GM23338 (cell line): ENCODE measurements at regions not wholly inside any gene's neighbourhood (a gene's known extent, or its start where the extent isn't known, plus 50 kb on each side); places are given as distances from the start of the nearest gene placed in this dataset.

Experiments
- ATAC-seq: fragments of 200-7000 bp; cut with Tn5 transposase; 3 replicates; pipeline ENCODE4 v1.9.1; 2020
- DNase-seq: peaks from one replicate; pipeline ENCODE4 v3.0.0-alpha.2; 2015; ENCODE audit warnings: low spot score
- H2AFZ ChIP-seq: fragments of 200-600 bp; sonication (generic); 2 replicates; pipeline ENCODE4 v1.8.0; 2016; ENCODE audit warnings: antibody characterized with exemption, mild to moderate bottlenecking, moderate library complexity
- H3F3A ChIP-seq: fragments of 200-600 bp; sonication (generic); replicated peaks from 2 replicates; pipeline ENCODE4 v1.8.0; 2017; ENCODE audit warnings: antibody characterized with exemption, mixed run types, low read depth
- H3K27ac ChIP-seq: fragments of 200-600 bp; sonication (generic); 2 replicates; pipeline ENCODE4 v1.6.1; 2016; ENCODE audit warnings: low read depth
- H3K27me3 ChIP-seq: fragments of 200-600 bp; sonication (generic); 2 replicates; pipeline ENCODE4 v1.8.0; 2016; ENCODE audit warnings: mild to moderate bottlenecking, mixed run types, moderate library complexity; ENCODE audit not compliant: insufficient read depth
- H3K36me3 ChIP-seq: fragments of 200-600 bp; sonication (generic); 2 replicates; pipeline ENCODE4 v1.8.0; 2016; ENCODE audit warnings: mild to moderate bottlenecking; ENCODE audit not compliant: insufficient read depth
- H3K4me1 ChIP-seq: fragments of 200-600 bp; sonication (generic); 2 replicates; pipeline ENCODE4 v1.8.0; 2016; ENCODE audit warnings: mild to moderate bottlenecking, moderate library complexity; ENCODE audit not compliant: insufficient read depth
- H3K4me2 ChIP-seq: fragments of 200-600 bp; sonication (generic); 2 replicates; pipeline ENCODE4 v1.7.1; 2017; ENCODE audit warnings: mixed run types
- H3K4me3 ChIP-seq: fragments of 200-600 bp; sonication (generic); 2 replicates; pipeline ENCODE4 v1.6.1; 2016; ENCODE audit warnings: mixed run types
- H3K79me2 ChIP-seq: fragments of 200-600 bp; sonication (generic); replicated peaks from 2 replicates; pipeline ENCODE4 v1.8.0; 2017; ENCODE audit warnings: mild to moderate bottlenecking; ENCODE audit not compliant: insufficient read depth
- H3K9me2 ChIP-seq: fragments of 200-600 bp; sonication (generic); 2 replicates; pipeline ENCODE4 v1.8.0; 2017; ENCODE audit not compliant: insufficient read depth
- H4K20me1 ChIP-seq: fragments of 200-600 bp; sonication (generic); replicated peaks from 2 replicates; pipeline ENCODE4 v1.8.0; 2017; ENCODE audit warnings: mild to moderate bottlenecking; ENCODE audit not compliant: insufficient read depth
- H3K27ac Mint-ChIP-seq: 2 replicates; pipeline ENCODE4 v1.8.0; 2020; ENCODE audit warnings: inconsistent platforms, mild to moderate bottlenecking, moderate library complexity, mixed read lengths
- H3K27me3 Mint-ChIP-seq: 3 replicates; pipeline ENCODE4 v1.8.0; 2022; ENCODE audit warnings: low read depth, mild to moderate bottlenecking, moderate library complexity, mixed read lengths, inconsistent platforms; ENCODE audit not compliant: insufficient read depth, poor library complexity
- H3K36me3 Mint-ChIP-seq: 3 replicates; pipeline ENCODE4 v1.8.0; 2021; ENCODE audit warnings: low read depth, mild to moderate bottlenecking, inconsistent platforms, moderate library complexity, mixed read lengths
- H3K4me1 Mint-ChIP-seq: 3 replicates; pipeline ENCODE4 v1.8.0; 2020; ENCODE audit warnings: mild to moderate bottlenecking, inconsistent platforms, mixed read lengths
- H3K4me3 Mint-ChIP-seq: 3 replicates; pipeline ENCODE4 v1.8.0; 2021; ENCODE audit warnings: moderate library complexity, mild to moderate bottlenecking, inconsistent platforms, mixed read lengths
- H3K9me3 Mint-ChIP-seq: 3 replicates; pipeline ENCODE4 v1.8.0; 2020; ENCODE audit warnings: moderate library complexity, mild to moderate bottlenecking, inconsistent platforms, mixed read lengths
- CREB1 ChIP-seq: fragments of 250-450 bp; sonication (Bioruptor Pico); IDR thresholded peaks from 2 replicates; pipeline ENCODE4 v1.5.0; 2020; ENCODE audit warnings: low read depth, mild to moderate bottlenecking, moderate library complexity
- EZH2 ChIP-seq: fragments of 200-600 bp; sonication (generic); IDR thresholded peaks from one replicate; pipeline ENCODE4 v1.8.0; 2017; ENCODE audit warnings: antibody characterized with exemption, mild to moderate bottlenecking, low read depth; ENCODE audit not compliant: unreplicated experiment
- JUNB ChIP-seq: IDR thresholded peaks from one replicate; pipeline ENCODE4 v1.6.1; 2016; ENCODE audit warnings: antibody characterized with exemption; ENCODE audit not compliant: unreplicated experiment
- POLR2AphosphoS5 ChIP-seq: IDR thresholded peaks from 2 replicates; pipeline ENCODE4 v1.6.1; 2016; ENCODE audit warnings: antibody characterized with exemption, low read depth
- STAT1 ChIP-seq: IDR thresholded peaks from one replicate; pipeline ENCODE4 v1.6.1; 2016; ENCODE audit warnings: antibody characterized with exemption; ENCODE audit not compliant: unreplicated experiment
- ZNF331 ChIP-seq: fragments of 250-450 bp; sonication (Bioruptor Pico); IDR thresholded peaks from 2 replicates; pipeline ENCODE4 v1.5.0; 2020; ENCODE audit warnings: low read depth, mild to moderate bottlenecking, moderate library complexity
- TF ChIP-seq, protein P1 (sequence below): fragments of 250-450 bp; sonication (Bioruptor Pico); IDR thresholded peaks from 2 replicates; pipeline ENCODE4 v1.5.0; 2020; ENCODE audit warnings: mild to moderate bottlenecking, moderate library complexity
- TF ChIP-seq, protein P2 (sequence below): IDR thresholded peaks from 2 replicates; pipeline ENCODE4 v1.6.1; 2016; ENCODE audit warnings: antibody characterized with exemption

DNA sequence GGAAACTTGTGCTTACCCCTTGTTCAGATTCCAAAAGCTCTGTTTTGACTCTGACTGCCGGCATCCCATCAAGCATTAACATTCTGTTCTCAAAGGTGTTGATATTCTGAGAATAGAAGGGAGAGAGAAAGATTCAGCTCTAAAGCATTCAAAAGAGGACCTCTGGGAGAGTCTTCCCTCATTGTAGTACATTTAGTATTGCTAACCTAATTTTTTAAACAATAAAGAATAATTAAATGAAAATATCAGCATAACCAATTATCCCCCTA lies 190.3 kb downstream of the KLF12 start (continued):
- TF ChIP-seq STAT1 (no peak), CREB1 (CRISPR knock-in tag) (no peak), EZH2 (no peak), JUNB (no peak), POLR2AphosphoS5 (no peak)
- TF ChIP-seq, protein P1, sequence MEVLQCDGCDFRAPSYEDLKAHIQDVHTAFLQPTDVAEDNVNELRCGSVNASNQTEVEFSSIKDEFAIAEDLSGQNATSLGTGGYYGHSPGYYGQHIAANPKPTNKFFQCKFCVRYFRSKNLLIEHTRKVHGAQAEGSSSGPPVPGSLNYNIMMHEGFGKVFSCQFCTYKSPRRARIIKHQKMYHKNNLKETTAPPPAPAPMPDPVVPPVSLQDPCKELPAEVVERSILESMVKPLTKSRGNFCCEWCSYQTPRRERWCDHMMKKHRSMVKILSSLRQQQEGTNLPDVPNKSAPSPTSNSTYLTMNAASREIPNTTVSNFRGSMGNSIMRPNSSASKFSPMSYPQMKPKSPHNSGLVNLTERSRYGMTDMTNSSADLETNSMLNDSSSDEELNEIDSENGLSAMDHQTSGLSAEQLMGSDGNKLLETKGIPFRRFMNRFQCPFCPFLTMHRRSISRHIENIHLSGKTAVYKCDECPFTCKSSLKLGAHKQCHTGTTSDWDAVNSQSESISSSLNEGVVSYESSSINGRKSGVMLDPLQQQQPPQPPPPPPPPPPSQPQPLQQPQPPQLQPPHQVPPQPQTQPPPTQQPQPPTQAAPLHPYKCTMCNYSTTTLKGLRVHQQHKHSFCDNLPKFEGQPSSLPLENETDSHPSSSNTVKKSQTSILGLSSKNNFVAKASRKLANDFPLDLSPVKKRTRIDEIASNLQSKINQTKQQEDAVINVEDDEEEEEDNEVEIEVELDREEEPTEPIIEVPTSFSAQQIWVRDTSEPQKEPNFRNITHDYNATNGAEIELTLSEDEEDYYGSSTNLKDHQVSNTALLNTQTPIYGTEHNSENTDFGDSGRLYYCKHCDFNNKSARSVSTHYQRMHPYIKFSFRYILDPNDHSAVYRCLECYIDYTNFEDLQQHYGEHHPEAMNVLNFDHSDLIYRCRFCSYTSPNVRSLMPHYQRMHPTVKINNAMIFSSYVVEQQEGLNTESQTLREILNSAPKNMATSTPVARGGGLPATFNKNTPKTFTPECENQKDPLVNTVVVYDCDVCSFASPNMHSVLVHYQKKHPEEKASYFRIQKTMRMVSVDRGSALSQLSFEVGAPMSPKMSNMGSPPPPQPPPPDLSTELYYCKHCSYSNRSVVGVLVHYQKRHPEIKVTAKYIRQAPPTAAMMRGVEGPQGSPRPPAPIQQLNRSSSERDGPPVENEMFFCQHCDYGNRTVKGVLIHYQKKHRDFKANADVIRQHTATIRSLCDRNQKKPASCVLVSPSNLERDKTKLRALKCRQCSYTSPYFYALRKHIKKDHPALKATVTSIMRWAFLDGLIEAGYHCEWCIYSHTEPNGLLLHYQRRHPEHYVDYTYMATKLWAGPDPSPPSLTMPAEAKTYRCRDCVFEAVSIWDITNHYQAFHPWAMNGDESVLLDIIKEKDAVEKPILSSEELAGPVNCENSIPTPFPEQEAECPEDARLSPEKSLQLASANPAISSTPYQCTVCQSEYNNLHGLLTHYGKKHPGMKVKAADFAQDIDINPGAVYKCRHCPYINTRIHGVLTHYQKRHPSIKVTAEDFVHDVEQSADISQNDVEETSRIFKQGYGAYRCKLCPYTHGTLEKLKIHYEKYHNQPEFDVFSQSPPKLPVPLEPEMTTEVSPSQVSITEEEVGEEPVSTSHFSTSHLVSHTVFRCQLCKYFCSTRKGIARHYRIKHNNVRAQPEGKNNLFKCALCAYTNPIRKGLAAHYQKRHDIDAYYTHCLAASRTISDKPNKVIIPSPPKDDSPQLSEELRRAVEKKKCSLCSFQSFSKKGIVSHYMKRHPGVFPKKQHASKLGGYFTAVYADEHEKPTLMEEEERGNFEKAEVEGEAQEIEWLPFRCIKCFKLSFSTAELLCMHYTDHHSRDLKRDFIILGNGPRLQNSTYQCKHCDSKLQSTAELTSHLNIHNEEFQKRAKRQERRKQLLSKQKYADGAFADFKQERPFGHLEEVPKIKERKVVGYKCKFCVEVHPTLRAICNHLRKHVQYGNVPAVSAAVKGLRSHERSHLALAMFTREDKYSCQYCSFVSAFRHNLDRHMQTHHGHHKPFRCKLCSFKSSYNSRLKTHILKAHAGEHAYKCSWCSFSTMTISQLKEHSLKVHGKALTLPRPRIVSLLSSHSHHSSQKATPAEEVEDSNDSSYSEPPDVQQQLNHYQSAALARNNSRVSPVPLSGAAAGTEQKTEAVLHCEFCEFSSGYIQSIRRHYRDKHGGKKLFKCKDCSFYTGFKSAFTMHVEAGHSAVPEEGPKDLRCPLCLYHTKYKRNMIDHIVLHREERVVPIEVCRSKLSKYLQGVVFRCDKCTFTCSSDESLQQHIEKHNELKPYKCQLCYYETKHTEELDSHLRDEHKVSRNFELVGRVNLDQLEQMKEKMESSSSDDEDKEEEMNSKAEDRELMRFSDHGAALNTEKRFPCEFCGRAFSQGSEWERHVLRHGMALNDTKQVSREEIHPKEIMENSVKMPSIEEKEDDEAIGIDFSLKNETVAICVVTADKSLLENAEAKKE (CRISPR knock-in tag), result no peak
- TF ChIP-seq, protein P2, sequence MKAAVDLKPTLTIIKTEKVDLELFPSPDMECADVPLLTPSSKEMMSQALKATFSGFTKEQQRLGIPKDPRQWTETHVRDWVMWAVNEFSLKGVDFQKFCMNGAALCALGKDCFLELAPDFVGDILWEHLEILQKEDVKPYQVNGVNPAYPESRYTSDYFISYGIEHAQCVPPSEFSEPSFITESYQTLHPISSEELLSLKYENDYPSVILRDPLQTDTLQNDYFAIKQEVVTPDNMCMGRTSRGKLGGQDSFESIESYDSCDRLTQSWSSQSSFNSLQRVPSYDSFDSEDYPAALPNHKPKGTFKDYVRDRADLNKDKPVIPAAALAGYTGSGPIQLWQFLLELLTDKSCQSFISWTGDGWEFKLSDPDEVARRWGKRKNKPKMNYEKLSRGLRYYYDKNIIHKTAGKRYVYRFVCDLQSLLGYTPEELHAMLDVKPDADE, result no peak

DNA sequence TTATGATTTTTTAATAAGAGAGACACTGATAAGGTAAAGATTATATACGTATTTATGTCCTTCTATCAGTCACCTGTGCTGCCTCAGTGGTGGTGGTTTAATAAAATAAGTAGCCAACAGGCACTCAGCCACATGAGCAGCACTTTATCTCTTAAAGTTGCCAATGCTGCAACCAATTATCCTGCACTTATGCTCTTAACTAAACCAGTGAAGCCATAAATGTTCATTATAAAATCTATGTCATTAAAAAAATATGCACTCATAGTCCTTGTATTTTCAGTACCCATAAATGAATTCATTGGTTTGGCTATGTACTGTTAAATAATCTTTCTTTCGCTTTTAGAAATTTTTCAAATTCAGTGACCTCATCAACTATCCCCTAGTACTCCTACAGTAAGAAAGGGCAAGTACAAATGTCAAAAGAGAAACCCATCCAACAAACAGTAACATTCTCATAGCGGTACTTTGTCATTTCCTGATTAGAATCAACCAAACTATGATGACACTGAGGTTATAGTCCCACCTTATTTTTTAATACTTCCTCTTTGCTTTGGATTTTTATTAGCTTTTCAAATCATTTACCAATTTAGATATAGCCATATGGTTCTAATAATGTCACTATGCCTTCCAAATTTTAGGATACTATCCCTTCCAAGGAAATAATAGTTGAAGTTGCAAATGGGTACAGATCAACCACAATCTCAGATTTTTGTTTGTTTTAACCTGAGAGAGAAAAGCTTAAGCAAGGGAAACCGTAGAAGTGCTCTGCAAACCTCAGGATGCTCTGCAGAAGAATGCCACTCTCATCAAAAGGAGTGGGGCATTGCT lies 190.9 kb downstream of the KLF12 start:
- Histone ChIP-seq H3K36me3 (no peaks in the 10 kb centered on the region), H3F3A (no peaks in the 10 kb centered on the region), H3K4me1 (peaks cover 17% of the 10 kb centered on the region), H3K9me2 (no peaks in the 10 kb centered on the region), H4K20me1 (no peaks in the 10 kb centered on the region), H3K79me2 (no peaks in the 10 kb centered on the region), H3K27ac (no peak overlapping the region), H3K4me3 (no peak overlapping the region), H3K27me3 (no peaks in the 10 kb centered on the region), H3K4me2 (no peak overlapping the region), H2AFZ (no peak overlapping the region)
- H3K36me3 Mint-ChIP-seq, result no peaks in the 10 kb centered on the region
- ATAC-seq (no peak), DNase-seq (no peak)
- no peak overlapping the region for H3K27ac Mint-ChIP-seq
- H3K4me1 Mint-ChIP-seq, result peaks cover 36% of the 10 kb centered on the region
- H3K4me3 Mint-ChIP-seq, result no peak overlapping the region
- H3K27me3 Mint-ChIP-seq, result no peaks in the 10 kb centered on the region
- H3K9me3 Mint-ChIP-seq, result no peaks in the 10 kb centered on the region
- no peak for TF ChIP-seq ZNF331
- TF ChIP-seq CREB1 (CRISPR knock-in tag), result no peak
- TF ChIP-seq, protein P1 (CRISPR knock-in tag), result no peak
- TF ChIP-seq STAT1, result no peak
